T-cell (primary cell): ENCODE measurements at regions not wholly inside any gene's neighbourhood (a gene's known extent, or its start where the extent isn't known, plus 50 kb on each side); places are given as distances from the start of the nearest gene placed in this dataset.

ENCODE experiments used
- ATAC-seq, 4 experiments: fragments of 200-7000 bp in 3 of 4; fragments of 150-1000 bp in 1 of 4; cut with Tn5 transposase; replicated peaks in 1 of 4; 1 replicate in 3 of 4; 2 replicates in 1 of 4; pipeline ENCODE4 v1.10.0; 2021; ENCODE audit warnings: moderate library complexity in 3 of 4, mild to moderate bottlenecking in 2 of 4, moderate number of reproducible peaks in 1 of 4
- CTCF ChIA-PET, 2 donors: fragments of 300-600 bp; sonication (Branson Sonifier 250); formaldehyde crosslinking; loops; one replicate each; lab custom pipeline; 2022; ENCODE audit warnings: antibody characterized with exemption in 2 of 2; lab: Charles Lee
- POLR2A ChIA-PET, 2 donors: fragments of 300-600 bp; sonication (Branson Sonifier 250); formaldehyde crosslinking; loops; one replicate each; lab custom pipeline; 2022; ENCODE audit warnings: antibody characterized with exemption in 2 of 2; lab: Charles Lee
- DNase-seq, 35 experiments: peaks; one replicate each; pipeline versions ENCODE4 v3.0.0 to v3.0.0-alpha.2; 2013 to 2023
- H3K27ac ChIP-seq: one replicate; pipeline ENCODE4 v1.5.1; 2013; ENCODE audit warnings: low read length
- H3K27me3 ChIP-seq, 2 experiments: replicated peaks in 1 of 2; 1 replicate in 1 of 2; 2 replicates in 1 of 2; pipeline versions ENCODE4 v1.6.1 to v1.7.0; 2013; ENCODE audit warnings: low read length in 1 of 2, mixed read lengths in 1 of 2; ENCODE audit not compliant: control insufficient read depth in 2 of 2, insufficient read depth in 2 of 2; ENCODE audit errors: extremely low read depth in 1 of 2
- H3K36me3 ChIP-seq, 2 donors: 1 replicate in 1 of 2; 2 replicates in 1 of 2; pipeline versions ENCODE4 v1.6.1 to v1.7.0; 2013; ENCODE audit warnings: low read length in 1 of 2; ENCODE audit not compliant: control insufficient read depth in 2 of 2, insufficient read depth in 1 of 2; ENCODE audit errors: extremely low read depth in 1 of 2
- H3K4me1 ChIP-seq, 2 experiments: 1 replicate in 1 of 2; 2 replicates in 1 of 2; pipeline versions ENCODE4 v1.6.1 to v1.7.0; 2013; ENCODE audit warnings: low read length in 2 of 2, mixed read lengths in 1 of 2; ENCODE audit not compliant: insufficient read depth in 2 of 2, control insufficient read depth in 1 of 2; ENCODE audit errors: extremely low read depth in 1 of 2
- H3K4me3 ChIP-seq, 2 donors: 1 replicate in 1 of 2; 2 replicates in 1 of 2; pipeline versions ENCODE4 v1.5.1 to v1.7.0; 2013; ENCODE audit warnings: mild to moderate bottlenecking in 2 of 2, low read length in 1 of 2, moderate library complexity in 1 of 2; ENCODE audit not compliant: control insufficient read depth in 1 of 2; ENCODE audit errors: extremely low read depth in 1 of 2
- H3K9me3 ChIP-seq: 2 replicates; pipeline ENCODE4 v1.7.0; 2013
- H3K27ac Mint-ChIP-seq, 2 donors: one replicate each; pipeline ENCODE4 v1.8.0; 2020 to 2021; ENCODE audit warnings: mild to moderate bottlenecking in 2 of 2, mixed read lengths in 2 of 2
- H3K27me3 Mint-ChIP-seq, 2 donors: one replicate each; pipeline ENCODE4 v1.8.0; 2021 to 2022; ENCODE audit warnings: mixed read lengths in 2 of 2
- H3K36me3 Mint-ChIP-seq: one replicate; pipeline ENCODE4 v1.8.0; 2021; ENCODE audit warnings: mixed read lengths
- H3K4me1 Mint-ChIP-seq, 3 donors: one replicate each; pipeline ENCODE4 v1.8.0; 2020 to 2022; ENCODE audit warnings: mixed read lengths in 3 of 3, mild to moderate bottlenecking in 1 of 3
- H3K4me3 Mint-ChIP-seq, 3 donors: one replicate each; pipeline ENCODE4 v1.8.0; 2020 to 2022; ENCODE audit warnings: mild to moderate bottlenecking in 3 of 3, mixed read lengths in 3 of 3, moderate library complexity in 3 of 3
- H3K9me3 Mint-ChIP-seq, 3 donors: one replicate each; pipeline ENCODE4 v1.8.0; 2020 to 2022; ENCODE audit warnings: mixed read lengths in 3 of 3
- WGBS: methylation state at CpG from one replicate; pipeline ENCODE4 v1.1.5; 2013; ENCODE audit warnings: missing lambda C conversion rate; ENCODE audit not compliant: insufficient coverage; 5-methylcytosine and 5-hydroxymethylcytosine counted together

- 86% methylated on average over 1 of the region's 4 CpGs for WGBS
Observed at GRCh38 chr12:85610194-85610593, 226.0 kb downstream of the RASSF9 start.

GRCh38 chr12:85616201-85616600 lies 220.0 kb downstream of the RASSF9 start:
- ChIA-PET POLR2A (no interaction called here), CTCF (interaction anchor here in 1 of 2 donors (0.6 kb wide), 1 partner anchor 9 kb away, joined by 3 read pairs; no protein-coding TSS in a partner anchor)
- WGBS = no CpG with 5 or more reads among the region's 2 CpGs
- H3K4me3 ChIP-seq = no peak overlapping the region
- no peaks in the 10 kb centered on the region for H3K36me3 ChIP-seq
- no peaks in the 10 kb centered on the region for H3K36me3 Mint-ChIP-seq
- H3K27ac ChIP-seq = no peak overlapping the region
- DNase-seq = no peak
- ATAC-seq = no peak
- peaks cover 0 to 9% (median 2%) of the 10 kb centered on the region in 3 donors for H3K9me3 Mint-ChIP-seq
- H3K4me1 ChIP-seq = no peaks in the 10 kb centered on the region
- H3K9me3 ChIP-seq = no peaks in the 10 kb centered on the region
- no peaks in the 10 kb centered on the region for H3K27me3 Mint-ChIP-seq
- no peaks in the 10 kb centered on the region for H3K27me3 ChIP-seq
- H3K4me1 Mint-ChIP-seq = no peaks in the 10 kb centered on the region
- no peak overlapping the region for H3K4me3 Mint-ChIP-seq
- H3K27ac Mint-ChIP-seq = no peak overlapping the region

More at GRCh38 chr12:85610194-85610593, 226.0 kb downstream of the RASSF9 start:
- ATAC-seq (no peak), DNase-seq (no peak)
- Mint-ChIP-seq H3K9me3 (peaks cover 4 to 11% (median 7%) of the 10 kb centered on the region in 3 donors), H3K4me1 (no peaks in the 10 kb centered on the region), H3K27ac (no peak overlapping the region), H3K27me3 (no peaks in the 10 kb centered on the region), H3K36me3 (no peaks in the 10 kb centered on the region), H3K4me3 (no peak overlapping the region)
- ChIA-PET POLR2A (no interaction called here), CTCF (no interaction called here)
- Histone ChIP-seq H3K4me3 (no peak overlapping the region), H3K36me3 (no peaks in the 10 kb centered on the region), H3K4me1 (no peaks in the 10 kb centered on the region), H3K9me3 (no peaks in the 10 kb centered on the region), H3K27ac (no peak overlapping the region), H3K27me3 (no peaks in the 10 kb centered on the region)

- Histone ChIP-seq H3K9me3 (no peaks in the 10 kb centered on the region), H3K36me3 (no peaks in the 10 kb centered on the region), H3K4me3 (no peak overlapping the region), H3K4me1 (no peaks in the 10 kb centered on the region), H3K27ac (no peak overlapping the region), H3K27me3 (no peaks in the 10 kb centered on the region)
- no peak overlapping the region for H3K27ac Mint-ChIP-seq
- WGBS = 13% methylated on average over 1 of the region's 3 CpGs
- ATAC-seq = no peak
- H3K27me3 Mint-ChIP-seq = no peaks in the 10 kb centered on the region
- no peaks in the 10 kb centered on the region for H3K4me1 Mint-ChIP-seq
- H3K9me3 Mint-ChIP-seq = peaks cover 0 to 9% (median 2%) of the 10 kb centered on the region in 3 donors
- H3K36me3 Mint-ChIP-seq = no peaks in the 10 kb centered on the region
- no peak for DNase-seq
- ChIA-PET POLR2A (no interaction called here), CTCF (no interaction called here)
- H3K4me3 Mint-ChIP-seq = no peak overlapping the region
Observed at GRCh38 chr12:85617307-85618091, 218.7 kb downstream of the RASSF9 start.

- H3K4me3 Mint-ChIP-seq = no peak overlapping the region
- H3K27me3 ChIP-seq = no peaks in the 10 kb centered on the region
- ChIA-PET POLR2A (no interaction called here), CTCF (no interaction called here)
- H3K9me3 ChIP-seq = no peaks in the 10 kb centered on the region
- no peak overlapping the region for H3K27ac ChIP-seq
- DNase-seq (no peak), ATAC-seq (no peak)
- H3K27ac Mint-ChIP-seq = no peak overlapping the region
- WGBS = 66% methylated on average over 2 of the region's 2 CpGs
- H3K36me3 ChIP-seq = no peaks in the 10 kb centered on the region
- H3K4me3 ChIP-seq = no peak overlapping the region
- H3K36me3 Mint-ChIP-seq = no peaks in the 10 kb centered on the region
- no peaks in the 10 kb centered on the region for H3K4me1 ChIP-seq
- H3K4me1 Mint-ChIP-seq = no peaks in the 10 kb centered on the region
- peaks cover 0 to 7% (median 0%) of the 10 kb centered on the region in 3 donors for H3K9me3 Mint-ChIP-seq
- H3K27me3 Mint-ChIP-seq = no peaks in the 10 kb centered on the region
Observed at GRCh38 chr12:85621041-85621440, 215.2 kb downstream of the RASSF9 start.

GRCh38 chr12:85623763-85624162 lies 212.4 kb downstream of the RASSF9 start:
- Histone ChIP-seq H3K4me1 (no peaks in the 10 kb centered on the region), H3K27me3 (no peaks in the 10 kb centered on the region), H3K9me3 (no peaks in the 10 kb centered on the region), H3K4me3 (no peak overlapping the region), H3K36me3 (no peaks in the 10 kb centered on the region), H3K27ac (no peak overlapping the region)
- no peak overlapping the region for H3K27ac Mint-ChIP-seq
- H3K9me3 Mint-ChIP-seq = peaks cover 3 to 4% (median 4%) of the 10 kb centered on the region in 3 donors
- DNase-seq = no peak
- ChIA-PET POLR2A (no interaction called here), CTCF (no interaction called here)
- no peaks in the 10 kb centered on the region for H3K4me1 Mint-ChIP-seq
- H3K4me3 Mint-ChIP-seq = no peak overlapping the region
- WGBS = no CpG with 5 or more reads among the region's 2 CpGs
- ATAC-seq = no peak
- no peaks in the 10 kb centered on the region for H3K27me3 Mint-ChIP-seq
- no peaks in the 10 kb centered on the region for H3K36me3 Mint-ChIP-seq

GRCh38 chr12:85625467-85625866 lies 210.7 kb downstream of the RASSF9 start:
- H3K4me3 ChIP-seq = no peak overlapping the region
- Mint-ChIP-seq H3K27ac (no peak overlapping the region), H3K4me1 (no peaks in the 10 kb centered on the region), H3K36me3 (no peaks in the 10 kb centered on the region), H3K9me3 (peaks cover 3 to 4% (median 4%) of the 10 kb centered on the region in 3 donors), H3K4me3 (no peak overlapping the region), H3K27me3 (no peaks in the 10 kb centered on the region)
- WGBS = 58% methylated on average over 2 of the region's 2 CpGs
- H3K27ac ChIP-seq = no peak overlapping the region
- CTCF ChIA-PET = interaction anchor here in 1 of 2 donors (0.6 kb wide), 1 partner anchor 10 kb away, joined by 3 read pairs; no protein-coding TSS in a partner anchor
- ATAC-seq (no peak), DNase-seq (no peak)
- no peaks in the 10 kb centered on the region for H3K36me3 ChIP-seq
- H3K27me3 ChIP-seq = no peaks in the 10 kb centered on the region
- POLR2A ChIA-PET = no interaction called here
- H3K9me3 ChIP-seq = no peaks in the 10 kb centered on the region
- no peaks in the 10 kb centered on the region for H3K4me1 ChIP-seq
